SIG-M5 treated with dmso at 0.1 percent for 504 hours (cell line): ENCODE measurements at regions not wholly inside any gene's neighbourhood (a gene's known extent, or its start where the extent isn't known, plus 50 kb on each side); places are given as distances from the start of the nearest gene placed in this dataset.
A peak's percentile ranks its signal among the peaks of the same experiment; 100 is the strongest.

ENCODE experiments used
- DNase-seq: peaks from one replicate; lab custom pipeline; 2025; ENCODE audit not compliant: unreplicated experiment; lab: John Stamatoyannopoulos, UW

DNA sequence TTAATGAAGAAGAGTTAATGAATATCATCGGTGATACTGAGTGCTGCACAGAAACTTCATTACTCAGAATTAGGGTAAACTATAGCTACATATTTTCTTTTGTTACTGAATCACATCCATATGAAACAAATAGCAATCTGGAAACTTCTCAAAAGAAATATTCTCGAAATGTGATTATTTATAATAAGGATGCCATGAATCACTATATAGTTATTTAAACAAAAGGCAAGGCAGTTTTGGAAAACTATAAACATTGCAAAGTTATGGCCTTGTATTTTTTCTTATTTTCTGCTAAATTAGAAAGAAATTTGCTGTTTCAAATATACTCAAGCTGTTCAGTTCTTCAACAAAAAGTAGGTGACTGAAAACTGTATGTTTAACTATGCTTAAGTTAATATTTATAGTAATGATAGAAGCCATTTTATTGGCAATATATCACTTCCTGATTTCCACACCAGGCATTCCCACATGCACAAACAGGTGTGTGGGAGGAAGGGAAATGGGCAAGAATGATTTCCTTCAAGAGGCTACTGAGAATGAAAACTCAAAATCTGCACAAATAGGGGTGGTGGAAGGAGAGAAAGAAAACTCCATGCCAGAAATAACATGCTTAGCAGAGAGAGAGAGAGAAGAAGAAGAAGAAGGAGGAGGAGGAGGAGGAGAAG is 74.5 kb upstream of the FRY start:
- no peak for DNase-seq

- no peak for DNase-seq
Measured at GRCh38 chr13:31957772-31958171, 73.8 kb upstream of the FRY start.

DNA sequence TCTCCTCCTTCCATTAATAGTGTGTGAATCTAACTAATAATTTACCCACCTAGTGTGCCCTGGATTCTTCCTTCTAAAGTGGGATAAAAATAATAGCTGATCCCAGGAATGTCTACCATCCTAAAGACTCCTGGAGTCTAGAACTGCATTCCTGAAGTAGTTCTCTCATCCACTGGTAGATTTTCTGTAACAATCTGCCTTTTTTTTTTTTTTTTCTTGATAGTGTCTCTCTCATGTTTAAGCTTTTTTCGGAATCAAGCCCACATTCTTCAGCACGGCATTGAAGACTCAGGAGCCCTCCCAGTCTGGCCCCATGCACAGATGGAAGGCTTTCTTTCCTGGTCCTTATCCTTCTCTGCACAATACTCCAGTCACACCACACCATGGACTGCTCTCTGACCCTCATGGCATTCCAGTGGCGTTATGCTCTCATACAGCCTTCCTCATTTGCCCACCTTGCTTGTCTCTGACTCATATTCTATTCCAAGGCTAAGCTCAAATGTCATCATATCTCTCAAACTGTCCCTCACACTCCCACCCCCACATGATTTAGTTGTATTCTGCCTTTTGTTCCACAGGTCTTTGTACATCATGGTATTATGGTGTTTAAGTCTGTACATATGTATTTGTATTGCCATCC is 68.7 kb upstream of the FRY start:
- no peak for DNase-seq

GRCh38 chr13:31963631-31964030 is 67.9 kb upstream of the FRY start:
- no peak for DNase-seq

- no peak for DNase-seq
Measured at GRCh38 chr13:31964168-31964567, 67.4 kb upstream of the FRY start.

GRCh38 chr13:31965361-31966066 is 66.1 kb upstream of the FRY start:
- DNase-seq: no peak

GRCh38 chr13:31967155-31967554 is 64.4 kb upstream of the FRY start:
- DNase-seq: no peak

- peak; percentile 70 for DNase-seq
Measured at GRCh38 chr13:31968473-31968872, 63.1 kb upstream of the FRY start.

DNA sequence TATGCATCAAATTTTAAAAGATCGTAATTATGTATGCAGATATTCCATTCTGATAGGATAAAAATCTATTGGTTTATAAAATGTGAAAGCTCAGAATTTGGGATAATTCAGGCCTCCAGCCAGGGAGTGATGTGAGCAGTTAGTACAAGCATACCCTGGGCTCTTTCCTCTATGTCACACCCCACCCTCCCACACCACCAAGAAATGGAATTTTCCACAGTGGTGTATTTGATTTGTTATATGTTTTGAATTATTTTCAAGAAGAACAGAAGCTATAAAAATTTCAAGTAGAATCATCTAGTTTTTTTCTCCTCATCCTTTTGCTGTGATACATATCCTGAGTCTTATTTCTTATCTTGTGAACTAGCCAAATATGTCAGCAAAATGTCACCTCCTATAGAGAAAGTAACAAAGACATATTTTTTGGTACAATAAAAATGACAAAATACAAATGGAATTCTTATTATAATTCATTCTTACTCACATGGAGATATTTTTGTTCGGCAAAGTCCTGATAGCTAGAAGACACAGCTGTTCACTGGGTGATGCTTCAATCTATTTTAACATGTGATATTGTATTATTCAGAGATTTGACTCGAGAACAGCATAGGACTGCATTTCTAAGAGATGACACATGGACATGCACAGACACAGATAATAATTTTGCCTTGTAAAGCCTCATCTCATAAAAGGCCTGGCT is 61.2 kb upstream of the FRY start:
- DNase-seq: no peak

GRCh38 chr13:31972453-31972852 is 59.1 kb upstream of the FRY start:
- no peak for DNase-seq

DNA sequence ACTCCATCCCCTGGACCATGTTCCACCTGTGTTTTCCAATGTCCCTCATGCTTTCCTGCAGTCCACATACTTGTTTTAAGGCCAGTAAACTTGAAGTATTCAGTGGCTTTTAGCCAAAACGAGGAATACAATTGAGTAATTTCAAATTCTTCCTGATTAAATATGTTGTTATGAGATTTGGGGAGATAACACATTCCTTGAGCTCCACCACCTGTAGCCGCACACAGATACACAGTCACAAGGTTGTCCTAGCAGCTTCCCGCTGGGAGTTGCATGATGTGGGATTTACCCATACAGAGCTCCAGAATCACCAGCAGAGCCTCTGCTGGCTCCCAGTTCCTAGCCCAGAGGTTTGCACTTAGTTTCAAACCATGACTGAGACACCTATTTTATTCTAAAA is 53.6 kb upstream of the FRY start:
- no peak for DNase-seq

- DNase-seq: no peak
Measured at GRCh38 chr13:31980830-31981229, 50.7 kb upstream of the FRY start.
